Epithelial cell of esophagus (primary cell): ENCODE measurements at regions not wholly inside any gene's neighbourhood (a gene's known extent, or its start where the extent isn't known, plus 50 kb on each side); places are given as distances from the start of the nearest gene placed in this dataset.

Source experiments
- DNase-seq: peaks from one replicate; pipeline ENCODE4 v3.0.0; 2010; ENCODE audit warnings: low read depth
- H3K4me3 ChIP-seq: 2 replicates; pipeline ENCODE4 v1.5.1; 2011; ENCODE audit warnings: mild to moderate bottlenecking, low read length, control low read depth
- TF ChIP-seq, protein P1 (sequence below): IDR thresholded peaks from 2 replicates; pipeline ENCODE4 v1.5.1; 2011; ENCODE audit warnings: low read depth, mild to moderate bottlenecking, low read length, control low read depth, inconsistent platforms; ENCODE audit not compliant: insufficient read depth; ENCODE audit errors: missing control alignments

DNA sequence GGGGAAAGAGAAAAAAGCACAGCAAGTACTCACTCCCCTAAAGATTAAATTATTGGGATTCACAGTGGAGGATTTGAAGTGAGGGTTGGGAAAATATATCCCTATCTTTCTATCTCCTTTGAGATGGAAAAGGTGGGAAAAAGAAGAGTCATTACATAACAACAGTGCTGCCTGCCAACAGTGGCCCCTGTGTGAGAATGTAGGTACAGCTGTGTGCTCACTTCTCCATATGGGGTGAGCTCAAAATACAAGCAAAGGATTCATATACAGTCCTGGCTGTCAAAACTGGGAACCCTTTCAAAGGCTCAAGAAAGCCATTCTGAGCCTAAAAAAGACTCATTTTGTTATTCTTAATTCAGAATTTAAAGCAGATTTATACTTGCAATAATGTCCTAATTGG lies 458.5 kb downstream of the GPAM start:
- TF ChIP-seq, protein P1, sequence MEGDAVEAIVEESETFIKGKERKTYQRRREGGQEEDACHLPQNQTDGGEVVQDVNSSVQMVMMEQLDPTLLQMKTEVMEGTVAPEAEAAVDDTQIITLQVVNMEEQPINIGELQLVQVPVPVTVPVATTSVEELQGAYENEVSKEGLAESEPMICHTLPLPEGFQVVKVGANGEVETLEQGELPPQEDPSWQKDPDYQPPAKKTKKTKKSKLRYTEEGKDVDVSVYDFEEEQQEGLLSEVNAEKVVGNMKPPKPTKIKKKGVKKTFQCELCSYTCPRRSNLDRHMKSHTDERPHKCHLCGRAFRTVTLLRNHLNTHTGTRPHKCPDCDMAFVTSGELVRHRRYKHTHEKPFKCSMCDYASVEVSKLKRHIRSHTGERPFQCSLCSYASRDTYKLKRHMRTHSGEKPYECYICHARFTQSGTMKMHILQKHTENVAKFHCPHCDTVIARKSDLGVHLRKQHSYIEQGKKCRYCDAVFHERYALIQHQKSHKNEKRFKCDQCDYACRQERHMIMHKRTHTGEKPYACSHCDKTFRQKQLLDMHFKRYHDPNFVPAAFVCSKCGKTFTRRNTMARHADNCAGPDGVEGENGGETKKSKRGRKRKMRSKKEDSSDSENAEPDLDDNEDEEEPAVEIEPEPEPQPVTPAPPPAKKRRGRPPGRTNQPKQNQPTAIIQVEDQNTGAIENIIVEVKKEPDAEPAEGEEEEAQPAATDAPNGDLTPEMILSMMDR, result no peak
- H3K4me3 ChIP-seq, result no peak overlapping the region
- no peak for DNase-seq

DNA sequence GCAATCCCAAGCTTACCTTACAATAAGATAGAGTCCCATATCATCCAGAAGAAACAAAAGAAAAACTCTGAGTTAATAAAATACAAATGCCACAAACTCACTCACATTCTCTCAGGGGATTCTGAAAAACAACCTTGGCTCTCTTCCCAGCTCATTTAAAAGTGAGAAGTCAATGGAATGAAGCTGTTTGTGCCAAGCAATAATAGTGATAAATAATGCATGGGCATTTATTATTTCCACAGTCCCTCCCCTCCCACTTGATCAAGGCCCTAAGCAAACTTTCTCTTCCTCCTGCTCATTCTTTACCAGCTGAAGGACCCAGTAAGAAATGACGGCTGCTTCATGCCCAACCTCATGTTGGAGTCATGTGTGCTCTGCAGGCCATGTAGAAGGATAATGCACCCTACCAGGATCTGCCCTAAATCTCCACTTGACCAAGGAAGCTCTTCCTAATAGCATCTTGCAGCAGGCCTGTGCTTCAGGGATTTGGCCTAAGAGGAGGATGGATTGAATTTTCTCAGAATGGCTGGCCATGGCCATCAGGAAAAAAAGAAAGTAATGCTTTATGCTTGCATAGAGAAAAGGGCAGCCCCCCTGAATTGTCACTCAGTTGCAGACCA lies 451.3 kb downstream of the GPAM start:
- no peak overlapping the region for H3K4me3 ChIP-seq
- TF ChIP-seq, protein P1, result no peak
- DNase-seq, result no peak

DNA sequence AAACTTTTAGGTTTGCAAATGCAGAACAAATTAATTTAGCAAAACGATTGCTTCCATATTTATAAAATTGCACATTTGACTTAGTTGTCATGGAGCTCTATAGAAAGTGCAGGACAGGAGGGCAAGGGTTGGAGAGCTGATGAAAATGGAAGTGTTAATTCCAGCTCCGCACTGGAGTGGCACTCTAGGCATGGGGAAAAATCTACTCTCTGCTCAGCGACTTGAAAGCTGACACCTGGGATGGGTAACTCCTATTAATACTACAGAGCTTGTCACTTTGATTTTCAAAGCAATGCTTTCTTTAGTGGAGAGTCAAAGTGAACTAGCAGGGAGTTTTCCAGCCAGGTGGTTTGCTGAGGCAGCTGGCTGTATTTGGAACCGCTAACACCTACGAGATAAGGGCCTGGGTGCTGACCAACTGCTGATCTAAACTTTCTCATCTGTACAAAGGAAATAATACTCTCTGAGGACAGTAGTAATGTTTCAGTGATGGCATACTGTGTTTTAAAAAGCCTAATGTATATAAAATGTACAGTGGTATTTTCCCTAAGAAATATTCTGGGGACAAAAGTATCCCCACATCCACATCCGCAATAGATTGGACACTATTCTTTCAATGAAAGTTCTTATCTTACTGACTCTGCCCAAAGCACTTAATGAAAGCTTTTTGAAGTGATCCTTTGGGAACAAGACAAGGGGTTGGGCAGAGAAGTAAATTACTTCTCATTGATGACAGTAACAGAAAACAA lies 444.3 kb downstream of the GPAM start:
- TF ChIP-seq, protein P1, result no peak
- H3K4me3 ChIP-seq, result no peak overlapping the region
- DNase-seq, result no peak

DNA sequence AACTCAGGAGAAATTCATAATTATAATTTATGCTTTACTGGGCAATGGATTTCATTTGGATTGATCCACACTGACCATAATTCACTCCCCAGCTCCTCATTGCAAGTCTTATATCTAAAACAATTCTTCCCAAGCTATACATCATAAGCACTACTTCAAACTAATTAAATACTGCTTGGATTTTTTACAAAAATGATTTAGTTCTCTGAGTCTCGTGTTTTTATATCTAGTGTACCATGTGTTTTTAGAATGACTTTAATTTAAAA lies 443.8 kb downstream of the GPAM start:
- TF ChIP-seq, protein P1, result no peak
- DNase-seq, result no peak
- H3K4me3 ChIP-seq, result no peak overlapping the region

DNA sequence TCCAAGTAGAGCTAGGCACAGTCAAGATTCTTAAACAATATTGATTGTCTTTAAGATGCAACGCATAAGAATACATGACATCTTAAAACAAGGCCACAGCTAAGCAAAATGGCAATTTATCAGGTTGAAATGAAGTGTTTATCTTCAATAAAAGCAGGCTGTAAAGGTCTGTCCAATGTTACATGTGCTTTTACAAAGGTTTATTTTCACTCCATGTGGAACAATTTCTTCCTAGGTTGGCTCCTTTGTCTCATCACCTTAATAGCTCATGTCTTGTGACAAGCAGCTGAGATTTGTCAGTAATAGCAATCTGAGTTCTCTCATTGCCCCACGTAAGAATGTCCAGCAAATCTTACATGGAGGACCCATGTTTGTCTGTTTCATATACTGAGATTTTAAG lies 437.6 kb downstream of the GPAM start:
- H3K4me3 ChIP-seq, result no peak overlapping the region
- TF ChIP-seq, protein P1, result no peak
- no peak for DNase-seq

DNA sequence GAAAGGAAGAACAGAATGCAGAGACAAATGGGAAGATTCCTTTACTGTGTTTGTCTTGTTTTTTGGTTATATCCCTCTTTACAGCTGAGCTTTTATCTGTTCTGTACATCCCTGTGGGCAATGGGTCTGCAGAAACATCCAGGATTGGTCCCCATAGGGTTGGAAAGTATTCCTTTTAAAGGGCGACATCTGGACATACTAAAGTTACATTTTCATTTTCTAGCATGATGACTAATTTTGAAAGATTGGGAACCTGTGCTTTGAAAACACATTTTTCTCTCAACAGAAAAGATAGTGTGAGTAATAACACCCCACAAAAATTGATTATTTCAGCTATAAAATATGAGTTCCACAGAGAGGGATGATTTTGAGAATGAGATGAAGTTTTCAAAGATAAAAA lies 435.8 kb downstream of the GPAM start:
- TF ChIP-seq, protein P1, result no peak
- no peak overlapping the region for H3K4me3 ChIP-seq
- no peak for DNase-seq

DNA sequence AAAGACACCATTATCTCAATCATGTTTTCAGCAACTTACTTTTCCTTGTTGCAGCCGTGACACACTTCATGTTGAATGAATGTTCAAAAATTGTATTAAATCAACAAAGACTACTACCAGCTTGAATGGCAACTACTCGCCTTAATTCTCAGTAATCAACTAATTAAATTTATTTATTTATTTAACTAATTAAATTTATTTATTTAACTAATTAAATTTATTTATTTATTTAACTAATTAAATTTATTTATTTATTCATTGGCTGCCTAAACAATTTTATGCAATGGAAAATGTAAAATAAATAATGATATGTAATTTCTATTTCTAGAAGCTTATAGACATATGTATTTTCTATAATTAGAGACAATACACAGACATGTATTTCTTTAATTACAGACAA lies 435.4 kb downstream of the GPAM start:
- H3K4me3 ChIP-seq, result no peak overlapping the region
- no peak for DNase-seq
- TF ChIP-seq, protein P1, result no peak
